NCI-H82 treated with DMSO at 0.1 percent for 48 hours (cell line): ENCODE measurements at regions not wholly inside any gene's neighbourhood (a gene's known extent, or its start where the extent isn't known, plus 50 kb on each side); places are given as distances from the start of the nearest gene placed in this dataset.
A peak's percentile ranks its signal among the peaks of the same experiment; 100 is the strongest.
"Not testable (repeated sequence)": the region's sequence is repeated elsewhere in the genome, so short reads cannot be mapped to it uniquely, and the experiment has no call there.

Experiments
- DNase-seq: peaks from one replicate; lab custom pipeline; 2025; ENCODE audit not compliant: unreplicated experiment; lab: John Stamatoyannopoulos, UW

DNA sequence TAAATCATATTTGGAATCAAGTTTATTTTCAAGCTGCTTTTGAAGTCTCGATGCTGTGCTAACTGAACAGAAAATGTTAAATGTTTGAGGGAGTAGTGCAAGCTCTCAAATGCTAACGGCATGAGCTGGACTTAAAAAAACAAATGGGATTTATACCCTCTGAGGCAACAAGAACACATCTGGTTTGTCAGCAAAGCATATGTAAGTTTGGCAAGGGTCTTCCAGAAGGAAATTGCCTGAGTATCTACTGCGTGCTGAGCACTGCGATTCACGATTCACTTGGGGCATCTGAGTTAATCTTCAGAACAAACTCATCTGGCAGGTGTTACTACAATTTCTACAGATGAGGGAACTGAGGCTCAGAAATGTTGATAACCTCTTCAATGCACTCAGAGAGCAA is 98.4 kb upstream of the C9orf72 start:
- peak; percentile 66 for DNase-seq

DNA sequence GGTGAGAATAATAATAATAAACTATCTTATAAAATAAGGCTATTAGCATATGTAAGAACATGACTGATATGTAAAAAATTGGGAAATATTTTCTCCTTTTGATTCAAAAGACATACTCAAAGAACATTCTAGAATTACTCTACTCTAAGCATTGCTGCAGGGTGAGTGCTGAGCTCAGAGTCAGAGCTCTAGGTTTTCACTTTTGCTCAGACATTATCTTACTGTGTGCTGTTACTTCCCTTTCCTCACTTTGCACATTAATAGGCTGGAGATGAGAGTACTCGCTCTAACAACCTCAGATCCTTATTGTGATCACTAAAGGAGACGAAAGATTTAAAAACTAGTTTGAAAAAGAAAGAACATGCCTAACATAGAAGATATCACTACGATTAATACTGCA is 99.4 kb upstream of the C9orf72 start:
- no peak for DNase-seq

DNA sequence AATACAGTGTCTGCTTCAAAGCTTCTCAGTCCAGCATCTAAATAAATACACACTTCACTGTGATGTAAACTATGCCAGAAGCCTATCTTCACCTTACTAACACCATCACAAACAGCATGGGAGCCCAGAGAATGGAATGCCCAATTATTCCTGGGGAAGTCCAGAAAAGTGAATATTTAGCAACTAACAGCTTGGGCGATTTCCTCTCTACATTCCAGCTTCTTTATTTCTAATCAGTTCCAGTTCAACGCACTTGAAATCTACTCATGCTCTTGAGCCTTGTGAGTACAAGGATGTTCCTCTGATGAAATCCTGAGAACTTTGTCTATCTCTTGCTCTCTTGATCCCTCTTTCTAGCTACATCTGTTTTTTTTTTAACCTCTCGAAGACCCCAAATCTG is 100.4 kb upstream of the C9orf72 start:
- DNase-seq = no peak

DNA sequence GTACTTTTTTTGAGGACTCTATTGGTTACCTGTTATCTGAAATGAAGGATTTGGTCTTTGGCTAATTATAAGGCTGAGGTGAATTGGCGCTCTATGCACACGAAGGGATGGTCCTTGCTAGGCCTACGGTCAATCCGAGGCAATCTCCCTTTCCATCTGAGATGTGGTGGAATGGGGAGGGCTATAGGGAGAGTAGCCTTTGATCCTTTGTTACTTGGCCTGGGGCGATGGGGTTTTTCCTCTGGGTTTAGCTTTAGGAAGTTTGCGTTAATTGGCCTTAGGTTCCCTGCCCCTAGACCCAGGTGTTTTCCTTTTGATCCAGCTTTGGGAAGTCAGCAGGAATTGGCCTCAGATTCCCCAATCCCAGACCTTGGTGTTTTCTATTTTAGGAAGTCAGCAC is 102.1 kb upstream of the C9orf72 start:
- DNase-seq = no peak

DNA sequence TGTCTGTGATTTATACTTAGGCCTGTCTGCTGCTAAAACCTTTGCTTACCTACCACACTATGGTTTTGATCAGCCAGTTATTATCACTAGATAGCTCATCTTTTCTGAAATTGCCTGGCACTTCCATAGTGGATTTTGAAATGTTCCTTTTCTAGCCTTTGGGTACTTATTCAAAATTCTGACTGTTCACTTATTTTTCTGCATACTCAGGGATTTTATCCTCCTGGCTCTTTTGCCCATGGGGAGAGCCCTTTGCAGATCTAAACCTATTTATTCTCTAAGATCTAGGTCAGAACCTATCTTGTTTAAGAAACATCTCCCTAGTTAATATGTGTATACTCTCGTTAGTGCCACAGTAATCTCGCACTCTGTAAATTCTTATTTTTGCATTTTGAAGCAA is 103.5 kb upstream of the C9orf72 start:
- DNase-seq = no peak

DNA sequence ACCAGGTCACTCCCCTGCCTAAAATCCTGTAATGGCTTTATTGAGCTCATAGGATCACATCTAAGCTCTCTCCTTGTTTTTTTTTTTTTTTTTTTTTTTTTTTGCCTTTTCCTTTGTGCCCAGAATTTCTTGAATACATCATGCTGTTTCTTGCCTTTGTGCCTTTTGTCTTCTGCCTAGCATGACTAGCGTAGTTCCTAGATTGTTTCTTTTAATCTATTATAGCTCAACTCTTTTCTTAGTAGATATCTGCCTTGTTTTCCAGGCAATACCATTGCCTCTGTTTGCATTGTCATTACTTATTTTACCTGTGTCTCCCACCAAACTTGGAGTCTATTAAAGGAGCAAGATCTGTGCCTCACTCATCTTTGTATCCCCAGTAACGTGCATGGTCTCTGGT is 106.1 kb upstream of the C9orf72 start:
- DNase-seq = no peak

DNA sequence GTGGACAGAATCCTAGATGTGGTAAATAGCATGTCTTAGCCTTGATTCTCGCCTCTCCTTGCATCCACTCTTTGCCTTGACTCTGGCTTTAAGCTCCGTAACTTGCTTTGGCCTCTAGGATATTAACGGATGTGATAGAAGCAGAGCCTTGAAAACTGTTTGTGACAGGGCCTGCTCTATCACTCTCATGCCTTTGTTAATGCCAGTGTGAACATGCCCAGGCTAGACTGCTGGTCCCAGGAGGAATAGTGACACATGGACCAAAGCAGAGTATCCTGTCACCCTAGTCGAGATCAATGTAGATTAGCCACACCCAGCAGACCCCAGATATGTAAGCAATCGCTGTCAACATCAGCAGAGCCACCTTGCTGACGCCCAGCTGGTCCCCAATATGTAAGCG is 109.9 kb upstream of the C9orf72 start:
- no peak for DNase-seq

DNA sequence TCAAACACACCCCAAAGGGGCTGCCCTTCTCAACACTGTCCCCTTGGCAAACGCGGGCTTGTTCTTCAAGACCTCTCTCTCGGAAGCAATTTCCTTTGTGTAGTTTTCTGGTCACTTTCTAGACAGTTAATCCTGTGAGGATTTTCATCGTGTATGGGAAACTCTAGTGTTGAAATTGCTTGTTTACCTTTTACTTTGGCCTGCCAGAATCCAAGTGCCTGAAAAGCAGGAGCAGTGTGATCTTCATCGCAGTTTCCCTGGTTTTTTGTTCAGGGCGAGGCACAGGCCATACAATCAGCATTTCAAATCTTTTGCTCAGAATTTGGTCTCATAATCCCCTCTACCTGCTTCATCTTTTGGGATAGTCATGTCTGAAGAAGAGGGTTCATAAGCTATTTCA is 115.7 kb upstream of the C9orf72 start:
- no peak for DNase-seq

DNA sequence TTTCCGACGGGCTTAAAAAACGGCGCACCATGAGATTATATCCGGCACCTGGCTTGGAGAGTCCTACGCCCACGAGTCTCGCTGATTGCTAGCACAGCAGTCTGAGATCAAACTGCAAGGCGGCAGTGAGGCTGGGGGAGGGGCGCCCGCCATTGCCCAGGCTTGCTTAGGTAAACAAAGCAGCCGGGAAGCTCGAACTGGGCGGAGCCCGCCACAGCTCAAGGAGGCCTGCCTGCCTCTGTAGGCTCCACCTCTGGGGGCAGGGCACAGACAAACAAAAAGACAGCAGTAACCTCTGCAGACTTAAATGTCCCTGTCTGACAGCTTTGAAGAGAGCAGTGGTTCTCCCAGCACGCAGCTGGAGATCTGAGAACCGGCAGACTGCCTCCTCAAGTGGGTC is 117.5 kb upstream of the C9orf72 start:
- not testable (repeated sequence) for DNase-seq

DNA sequence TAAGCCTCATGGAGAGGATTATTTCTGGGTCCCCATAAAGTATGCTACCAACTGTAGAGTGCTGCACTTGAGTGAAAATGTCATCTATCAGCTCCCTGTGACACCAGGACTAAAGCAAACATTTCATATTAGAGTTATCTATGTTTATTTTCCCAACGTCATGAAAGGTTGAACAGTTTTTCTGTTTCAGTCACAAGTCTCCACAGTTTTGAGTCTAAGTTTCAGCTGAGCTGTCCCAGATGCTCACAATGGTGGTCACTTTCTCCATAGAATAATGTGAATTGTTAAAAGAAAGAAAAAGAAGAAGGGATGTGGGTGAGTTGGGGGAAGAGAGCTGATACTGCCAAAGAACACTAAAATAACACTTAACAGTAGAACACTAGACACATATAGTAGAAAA is 126.3 kb upstream of the C9orf72 start:
- DNase-seq = no peak

DNA sequence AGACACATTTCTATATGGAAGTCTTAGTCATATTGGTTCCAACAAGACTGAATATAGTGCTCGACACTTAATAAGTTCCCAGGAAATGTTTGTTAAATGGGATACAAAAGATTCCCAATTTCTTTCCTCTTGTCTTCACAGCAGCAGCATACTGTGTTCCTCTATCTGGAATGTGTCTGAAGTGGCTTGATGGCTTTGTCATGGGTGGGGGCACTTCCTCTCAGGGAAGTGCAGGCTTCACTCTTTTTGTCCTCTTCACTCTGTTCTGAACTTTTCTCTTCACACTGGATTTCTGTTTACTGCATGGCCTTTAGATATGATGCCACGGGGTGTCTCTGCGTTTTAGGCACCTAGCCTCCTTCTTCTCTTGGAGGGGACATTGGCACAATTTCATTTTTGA is 127.7 kb upstream of the C9orf72 start:
- no peak for DNase-seq

DNA sequence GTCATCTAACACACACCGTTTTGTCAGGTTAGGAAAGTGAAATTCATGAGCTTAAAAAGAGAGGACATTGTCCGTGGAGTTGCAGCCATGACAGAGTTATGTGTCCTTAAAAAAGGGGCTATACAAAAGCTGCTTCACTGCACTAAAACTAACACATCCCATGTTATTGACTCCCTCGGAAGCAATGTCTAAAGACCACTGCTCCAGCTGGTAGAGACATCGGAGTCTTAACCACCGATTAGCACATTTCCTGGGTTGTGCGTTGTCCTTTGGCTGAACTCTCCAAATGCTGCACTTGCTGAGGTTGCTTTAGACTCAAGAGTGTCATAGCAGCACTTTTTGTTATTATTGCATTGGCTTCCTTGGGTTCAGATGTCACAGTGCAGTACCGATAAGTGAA is 128.3 kb upstream of the C9orf72 start:
- DNase-seq = no peak

DNA sequence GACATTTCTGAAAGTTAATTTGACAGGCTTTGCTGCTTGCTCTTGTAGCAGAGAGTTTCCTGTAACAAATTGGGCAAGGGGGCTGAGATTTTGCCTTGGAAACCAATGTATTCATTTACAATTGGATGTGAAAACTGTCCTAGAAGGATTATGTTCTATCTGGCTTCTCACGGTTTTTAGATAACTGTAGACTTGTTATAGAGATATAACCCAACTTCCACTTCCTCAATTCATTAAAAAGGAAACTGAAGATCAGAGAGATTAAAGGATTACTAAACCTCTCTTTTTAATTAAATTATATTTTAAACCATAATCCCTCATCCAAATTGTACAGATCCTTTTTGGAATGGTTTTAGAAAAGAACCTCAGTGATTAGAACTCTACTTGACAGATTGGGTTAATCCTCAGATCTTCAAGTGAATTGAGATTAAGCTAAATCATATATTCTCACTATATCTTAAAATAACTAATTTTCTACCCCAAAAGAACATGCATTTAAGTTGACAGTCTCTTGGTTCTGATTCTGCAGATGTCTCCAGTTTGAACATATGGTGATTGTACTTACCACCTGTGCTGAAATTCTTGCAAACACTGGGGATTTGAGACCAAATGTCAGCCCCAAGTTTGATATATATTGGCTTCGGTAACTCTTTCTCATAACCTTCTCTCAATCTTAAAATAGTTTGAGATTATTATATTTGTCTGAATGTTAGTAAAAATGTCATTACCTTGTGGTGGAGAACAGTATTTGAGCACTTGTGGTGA is 130.1 kb upstream of the C9orf72 start:
- peak; percentile 74 for DNase-seq

DNA sequence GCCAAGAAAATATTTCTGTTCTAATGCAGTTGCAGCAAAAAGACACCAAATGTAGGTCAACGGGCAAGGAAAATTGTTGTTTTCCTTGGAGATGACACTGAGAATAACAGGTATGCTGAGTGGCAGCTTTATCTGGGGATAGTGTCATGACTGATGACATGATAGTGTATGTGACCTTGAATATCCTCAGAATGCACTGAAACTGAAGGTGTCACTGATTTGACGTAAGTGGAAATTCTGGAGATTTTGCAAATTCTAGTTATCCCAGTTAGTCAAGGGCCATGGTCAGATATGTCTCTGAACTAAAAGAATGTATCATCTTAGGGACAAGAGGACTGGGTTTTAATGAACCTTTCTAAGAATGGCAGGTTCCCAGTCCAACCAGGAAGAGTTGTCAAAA is 138.0 kb upstream of the C9orf72 start:
- no peak for DNase-seq

DNA sequence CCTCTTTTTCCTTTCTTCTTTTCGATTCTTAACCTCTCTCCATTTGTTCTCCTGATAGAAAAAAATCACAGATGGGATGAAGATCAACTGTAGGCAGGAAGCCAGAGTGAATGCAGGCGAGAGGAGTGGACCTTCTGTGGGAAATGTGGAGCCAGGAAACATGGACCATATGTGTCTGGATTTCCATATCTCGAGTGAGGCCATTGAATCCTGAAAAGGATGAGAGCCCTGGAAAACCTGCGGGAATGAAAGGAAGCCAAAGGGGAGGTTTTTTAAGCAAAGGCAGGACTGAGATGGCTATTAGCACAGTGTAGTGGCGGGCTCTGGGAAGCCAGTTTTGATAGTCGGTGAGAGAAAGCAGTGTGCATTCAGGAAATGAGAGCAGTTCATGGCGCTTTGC is 139.5 kb upstream of the C9orf72 start:
- no peak for DNase-seq

DNA sequence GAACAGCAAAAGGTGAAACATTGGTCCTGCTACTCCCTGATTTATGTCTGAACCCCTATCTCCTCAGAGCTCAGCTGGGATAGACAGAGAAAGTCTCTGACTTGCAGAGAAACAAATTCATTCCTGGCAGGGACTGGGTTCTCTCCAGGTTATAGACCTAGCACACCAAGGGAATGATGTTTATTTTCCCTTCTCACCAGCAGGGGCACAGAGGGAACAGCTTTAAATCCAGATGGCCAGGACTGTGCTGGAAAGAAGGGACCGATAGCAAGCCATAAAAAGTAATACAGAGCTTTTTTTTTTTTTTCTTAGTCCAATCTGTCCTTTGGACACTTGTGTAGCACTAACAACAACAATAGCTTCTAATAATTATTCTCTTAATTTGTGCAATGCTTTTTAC is 141.1 kb upstream of the C9orf72 start:
- DNase-seq = peak; percentile 3

DNA sequence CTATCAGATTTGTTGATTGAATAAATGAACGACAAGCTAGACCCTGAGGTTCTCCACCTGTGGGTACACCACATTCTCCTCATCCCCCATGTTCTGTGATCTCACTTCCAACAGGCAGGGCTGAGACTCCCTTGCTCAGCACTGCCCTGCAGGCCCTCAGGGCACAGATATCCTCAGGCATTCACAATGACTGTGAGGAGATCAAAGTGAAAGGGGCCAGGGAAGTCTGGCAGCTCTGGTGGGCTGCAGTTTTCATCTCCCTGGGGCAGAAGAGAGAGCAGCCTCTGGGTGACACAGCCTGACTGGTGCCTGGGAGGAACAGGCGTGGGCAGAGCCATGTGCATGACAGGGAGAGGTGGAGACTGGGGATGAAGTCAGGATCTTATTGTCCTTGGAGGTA is 142.4 kb upstream of the C9orf72 start:
- DNase-seq = no peak

DNA sequence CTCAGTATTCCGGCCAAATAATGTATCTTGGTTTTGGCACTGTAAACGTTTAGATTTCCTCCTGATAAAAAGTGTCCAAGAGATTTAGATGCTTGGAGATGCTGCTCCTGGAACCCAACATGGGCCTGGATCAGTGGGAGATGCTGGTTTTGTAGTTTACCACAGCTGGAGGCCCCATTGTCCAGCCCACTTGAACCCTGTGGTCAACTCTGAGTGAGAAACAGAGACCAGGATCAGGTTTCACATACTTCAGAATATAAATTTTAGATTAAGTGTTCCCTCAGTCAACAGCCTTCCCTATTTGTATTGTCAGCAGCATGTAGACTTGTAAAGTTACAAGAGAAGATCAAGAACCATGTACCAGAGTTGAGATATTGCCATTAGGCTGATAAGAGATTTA is 144.7 kb upstream of the C9orf72 start:
- DNase-seq = no peak

DNA sequence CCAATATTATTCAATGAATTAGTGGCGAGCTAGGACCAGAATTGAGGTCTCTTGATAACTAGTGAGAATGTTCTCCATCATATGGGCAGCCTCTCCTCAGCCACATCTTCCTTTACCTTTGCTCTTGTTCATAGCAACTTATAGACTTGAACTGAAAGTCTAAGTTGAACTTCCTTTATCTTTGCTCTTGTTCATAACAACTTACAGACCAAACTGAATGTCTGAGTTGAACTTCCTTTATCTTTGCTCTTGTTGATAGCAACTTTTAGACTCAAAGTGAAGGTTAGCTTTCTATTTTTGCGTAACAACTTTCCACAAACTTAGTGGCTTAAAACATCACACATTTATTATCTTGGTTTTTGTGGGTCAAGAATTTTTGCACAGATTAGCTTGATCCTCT is 146.4 kb upstream of the C9orf72 start:
- no peak for DNase-seq

DNA sequence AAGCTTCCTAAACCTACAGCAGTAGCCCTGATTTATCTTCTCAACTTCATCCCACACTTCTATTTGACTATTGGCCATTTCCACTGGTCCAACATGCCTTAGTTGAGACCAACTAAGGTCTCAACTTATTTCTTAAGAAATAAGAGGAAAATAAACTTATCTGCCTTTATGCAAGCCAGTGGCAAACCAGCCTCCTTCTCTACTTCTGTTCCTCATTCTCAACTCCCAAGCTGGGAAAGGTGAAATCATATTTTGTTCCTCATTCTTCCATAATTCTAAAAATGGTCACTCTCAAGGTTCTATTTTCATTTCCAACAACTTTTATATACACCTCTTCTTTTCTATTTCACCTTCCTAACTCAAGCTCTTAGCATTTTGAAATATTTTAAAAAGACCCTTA is 149.6 kb upstream of the C9orf72 start:
- no peak for DNase-seq

DNA sequence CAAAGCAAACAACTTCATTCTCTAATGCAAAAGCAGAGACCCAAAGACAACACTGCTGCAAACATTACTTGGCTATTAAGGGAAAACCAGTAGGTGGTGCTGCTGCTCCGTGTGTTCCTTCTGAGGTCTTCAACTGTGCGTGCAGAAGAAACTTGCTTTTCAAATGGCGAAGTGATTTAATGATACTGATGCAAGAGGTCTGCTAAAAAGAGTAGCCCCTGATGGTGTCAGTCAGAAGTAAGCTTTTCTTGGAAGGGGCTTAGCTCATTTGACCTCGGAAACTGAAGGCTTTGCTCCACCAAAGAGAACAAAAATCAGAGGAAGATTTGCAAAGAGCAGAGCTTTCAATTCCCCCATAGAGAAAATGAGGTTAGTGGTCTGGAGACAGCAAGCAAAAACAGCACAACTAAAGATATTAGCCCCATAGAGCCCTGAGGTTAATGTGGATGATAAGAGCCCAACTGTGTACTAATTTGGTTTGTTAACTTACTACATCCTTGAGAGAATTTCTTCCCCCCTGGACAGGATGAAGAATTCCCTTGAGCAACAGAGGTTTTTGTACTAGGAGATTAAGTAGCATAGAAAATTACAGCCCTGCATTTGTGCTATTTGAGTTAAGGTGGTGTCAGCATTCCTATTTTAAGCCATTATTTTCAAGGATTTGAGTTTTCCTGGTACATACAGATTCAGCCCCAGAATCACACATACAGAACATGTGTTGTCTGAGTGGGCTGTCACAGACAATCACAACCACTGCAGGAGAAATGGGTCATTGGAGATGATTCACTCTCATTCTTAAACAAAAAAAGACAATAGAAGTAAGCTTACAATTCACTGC is 153.2 kb upstream of the C9orf72 start:
- DNase-seq = peak; percentile 68

DNA sequence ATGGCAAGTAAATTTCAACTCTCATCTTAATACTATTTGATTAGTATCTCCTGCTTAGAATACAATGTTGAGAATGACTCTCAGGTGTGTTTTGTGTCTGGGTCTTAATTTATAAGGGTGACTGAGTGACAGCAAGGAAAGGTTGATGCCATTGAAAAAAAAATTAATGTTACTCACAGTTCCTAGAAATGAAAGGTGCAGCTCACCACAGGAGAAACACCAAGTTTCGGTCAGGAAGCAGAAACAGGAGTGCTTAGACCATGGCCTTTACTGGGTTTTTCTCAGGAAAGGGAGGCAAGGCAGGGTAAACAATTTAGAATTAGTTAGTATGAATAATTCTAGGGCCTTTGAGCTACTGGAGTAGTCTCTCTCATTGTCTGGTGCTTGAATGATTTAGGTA is 159.2 kb upstream of the C9orf72 start:
- DNase-seq = no peak

DNA sequence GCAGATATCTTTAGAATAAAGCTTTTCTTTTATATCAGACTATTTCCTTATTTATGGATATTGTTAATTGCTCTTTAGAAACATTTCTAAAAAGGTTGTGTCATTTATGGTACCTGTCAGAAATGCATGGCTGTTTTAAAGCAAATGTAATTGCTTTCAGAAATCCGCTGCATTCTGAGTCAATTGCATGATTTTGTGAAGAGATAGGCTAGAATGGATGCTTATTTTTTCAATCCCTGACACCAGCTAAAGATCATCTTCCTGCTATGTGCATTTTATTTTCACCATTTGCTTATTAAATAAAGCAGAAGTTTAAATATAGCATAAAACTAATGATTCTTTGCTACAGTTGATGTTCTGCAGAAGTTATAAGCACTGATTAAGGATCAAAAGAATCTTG is 170.2 kb upstream of the C9orf72 start:
- no peak for DNase-seq
